H9 (cell line): ENCODE measurements at regions not wholly inside any gene's neighbourhood (a gene's known extent, or its start where the extent isn't known, plus 50 kb on each side); places are given as distances from the start of the nearest gene placed in this dataset.

Experiments used
- DNase-seq: peaks from one replicate; pipeline ENCODE4 v3.0.0-alpha.2; 2017
- H2AFZ ChIP-seq: one replicate; pipeline ENCODE4 v1.6.1; 2013; ENCODE audit warnings: mild to moderate bottlenecking, low read length, control low read depth, moderate library complexity
- H2AK5ac ChIP-seq: 2 replicates; pipeline ENCODE4 v1.6.1; 2013; ENCODE audit warnings: low read length, control low read depth, mixed read lengths; ENCODE audit not compliant: insufficient read length
- H2BK120ac ChIP-seq: one replicate; pipeline ENCODE4 v1.6.1; 2013; ENCODE audit warnings: low read depth, mild to moderate bottlenecking, low read length, control low read depth, inconsistent platforms; ENCODE audit not compliant: poor library complexity, severe bottlenecking
- H2BK12ac ChIP-seq: 2 replicates; pipeline ENCODE4 v1.6.1; 2013; ENCODE audit warnings: low read length, control low read depth, mixed read lengths, low read depth; ENCODE audit not compliant: insufficient read length
- H2BK15ac ChIP-seq: 2 replicates; pipeline ENCODE4 v1.6.1; 2013; ENCODE audit warnings: low read depth, low read length, control low read depth
- H2BK20ac ChIP-seq: one replicate; pipeline ENCODE4 v1.6.1; 2013; ENCODE audit warnings: low read depth, mild to moderate bottlenecking, low read length, control low read depth, inconsistent platforms; ENCODE audit not compliant: poor library complexity, severe bottlenecking
- H2BK5ac ChIP-seq: 2 replicates; pipeline ENCODE4 v1.6.1; 2013; ENCODE audit warnings: low read length, control low read depth, mixed read lengths; ENCODE audit not compliant: insufficient read length
- H3K14ac ChIP-seq: 2 replicates; pipeline ENCODE4 v1.6.1; 2013; ENCODE audit warnings: low read length, control low read depth; ENCODE audit not compliant: insufficient read depth
- H3K18ac ChIP-seq: 2 replicates; pipeline ENCODE4 v1.6.1; 2013; ENCODE audit warnings: low read depth, mild to moderate bottlenecking, mixed read lengths, low read length, control low read depth; ENCODE audit not compliant: insufficient read length
- H3K23ac ChIP-seq: 2 replicates; pipeline ENCODE4 v1.6.1; 2013; ENCODE audit warnings: low read length, control low read depth, mixed read lengths, low read depth; ENCODE audit not compliant: insufficient read length
- H3K23me2 ChIP-seq: 2 replicates; pipeline ENCODE4 v1.6.1; 2013; ENCODE audit warnings: low read depth, mild to moderate bottlenecking, mixed read lengths, low read length, control low read depth; ENCODE audit not compliant: insufficient read length, poor library complexity, severe bottlenecking
- H3K27ac ChIP-seq: 2 replicates; pipeline ENCODE4 v1.5.1; 2013; ENCODE audit warnings: low read length, control low read depth, mixed read lengths, low read depth; ENCODE audit not compliant: insufficient read length
- H3K27me3 ChIP-seq: 2 replicates; pipeline ENCODE4 v1.6.1; 2013; ENCODE audit warnings: low read length, control low read depth, inconsistent platforms; ENCODE audit not compliant: insufficient read depth
- H3K4ac ChIP-seq: 2 replicates; pipeline ENCODE4 v1.6.1; 2013; ENCODE audit warnings: low read depth, mild to moderate bottlenecking, control low read depth, inconsistent platforms, low read length, moderate library complexity
- H3K4me1 ChIP-seq: 2 replicates; pipeline ENCODE4 v1.6.1; 2013; ENCODE audit warnings: low read length, control low read depth, inconsistent platforms; ENCODE audit not compliant: insufficient read depth
- H3K4me2 ChIP-seq: 2 replicates; pipeline ENCODE4 v1.6.1; 2013; ENCODE audit warnings: low read length, control low read depth, mixed read lengths; ENCODE audit not compliant: insufficient read length, insufficient read depth
- H3K56ac ChIP-seq: 2 replicates; pipeline ENCODE4 v1.6.1; 2013; ENCODE audit warnings: low read depth, mild to moderate bottlenecking, mixed read lengths, low read length, control low read depth; ENCODE audit not compliant: insufficient read length
- H3K79me1 ChIP-seq: 2 replicates; pipeline ENCODE4 v1.6.1; 2013; ENCODE audit warnings: low read depth, mild to moderate bottlenecking, moderate library complexity, low read length, control low read depth, inconsistent platforms; ENCODE audit not compliant: insufficient read depth, poor library complexity, severe bottlenecking
- H3K79me2 ChIP-seq: 2 replicates; pipeline ENCODE4 v1.6.1; 2013; ENCODE audit warnings: low read length, control low read depth, inconsistent platforms; ENCODE audit not compliant: insufficient read depth
- H3K9ac ChIP-seq: 2 replicates; pipeline ENCODE4 v1.6.1; 2013; ENCODE audit warnings: low read length, control low read depth, mixed read lengths; ENCODE audit not compliant: insufficient read length; ENCODE audit errors: extremely low read depth
- H3K9me3 ChIP-seq: one replicate; pipeline ENCODE4 v1.6.1; 2013; ENCODE audit warnings: low read depth, low read length, inconsistent platforms; ENCODE audit not compliant: control insufficient read depth
- H3T11ph ChIP-seq: one replicate; pipeline ENCODE4 v1.6.1; 2013; ENCODE audit warnings: mild to moderate bottlenecking, low read length, control low read depth, inconsistent platforms
- H4K20me1 ChIP-seq: one replicate; pipeline ENCODE4 v1.6.1; 2013; ENCODE audit not compliant: control insufficient read depth, insufficient read length, insufficient read depth
- H4K5ac ChIP-seq: 2 replicates; pipeline ENCODE4 v1.6.1; 2013; ENCODE audit warnings: low read depth, mild to moderate bottlenecking, mixed read lengths, low read length, control low read depth; ENCODE audit not compliant: insufficient read length
- H4K8ac ChIP-seq: replicated peaks from 2 replicates; pipeline ENCODE4 v1.6.1; 2013; ENCODE audit warnings: low read length, control low read depth, mixed read lengths, low read depth; ENCODE audit not compliant: insufficient read length
- H4K91ac ChIP-seq: 2 replicates; pipeline ENCODE4 v1.6.1; 2013; ENCODE audit warnings: low read depth, mild to moderate bottlenecking, moderate library complexity, mixed read lengths, low read length, control low read depth; ENCODE audit not compliant: insufficient read length
- H3K27ac Mint-ChIP-seq, 3 experiments: 2 replicates in 2 of 3; 3 replicates in 1 of 3; pipeline ENCODE4 v1.8.0; 2020 to 2021; ENCODE audit warnings: mixed read lengths in 3 of 3, mild to moderate bottlenecking in 1 of 3, moderate library complexity in 1 of 3
- H3K27me3 Mint-ChIP-seq: 2 replicates; pipeline ENCODE4 v1.8.0; 2021; ENCODE audit warnings: low read depth, mild to moderate bottlenecking, moderate library complexity, mixed read lengths
- H3K36me3 Mint-ChIP-seq, 3 experiments: 2 replicates in 2 of 3; 3 replicates in 1 of 3; pipeline ENCODE4 v1.8.0; 2020 to 2021; ENCODE audit warnings: low read depth in 3 of 3, mixed read lengths in 3 of 3; ENCODE audit not compliant: insufficient read depth in 1 of 3
- H3K4me1 Mint-ChIP-seq, 2 experiments: 2 replicates each; pipeline ENCODE4 v1.8.0; 2020; ENCODE audit warnings: mixed read lengths in 2 of 2
- H3K4me3 Mint-ChIP-seq, 2 experiments: 2 replicates in 1 of 2; 3 replicates in 1 of 2; pipeline ENCODE4 v1.8.0; 2020 to 2021; ENCODE audit warnings: mild to moderate bottlenecking in 2 of 2, mixed read lengths in 2 of 2, moderate library complexity in 1 of 2
- H3K9me3 Mint-ChIP-seq, 2 experiments: 2 replicates in 1 of 2; 3 replicates in 1 of 2; pipeline ENCODE4 v1.8.0; 2020; ENCODE audit warnings: mild to moderate bottlenecking in 2 of 2, mixed read lengths in 2 of 2, moderate library complexity in 1 of 2
- WGBS: extraction: QIAGEN DNeasy Blood & Tissue Kit; methylation state at CpG from one replicate; pipeline ENCODE4 v1.1.7; 2013; ENCODE audit warnings: missing lambda C conversion rate, low lambda C conversion rate, mixed read lengths; ENCODE audit not compliant: insufficient read length; ENCODE audit errors: extremely low coverage; 5-methylcytosine and 5-hydroxymethylcytosine counted together
- TF ChIP-seq, protein P1 (sequence below): fragments of 200-600 bp; sonication (generic); conservative IDR thresholded peaks from 3 replicates; pipeline ENCODE4 v1.8.0; 2021; ENCODE audit warnings: antibody characterized with exemption, mild to moderate bottlenecking

DNA sequence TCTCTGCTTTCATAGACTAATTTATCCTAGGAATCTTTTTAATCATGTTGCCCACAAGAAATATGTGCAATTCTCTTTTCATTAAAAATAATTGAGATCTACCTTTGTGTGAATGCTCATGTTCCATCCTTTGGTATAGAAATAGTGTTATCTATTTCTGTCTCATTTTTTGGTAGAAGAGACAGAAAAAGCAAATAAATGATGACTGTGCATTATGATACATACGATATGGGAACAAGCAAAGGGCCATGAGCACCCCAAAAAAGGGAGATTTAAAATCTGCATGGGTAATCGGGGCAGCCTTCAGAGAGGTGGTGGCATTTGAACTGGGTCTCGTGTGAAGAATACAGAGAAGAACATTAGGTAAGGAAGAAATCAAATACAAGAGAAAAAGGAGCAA, 1197.5 kb upstream of the AUTS2 start:
- H3K18ac ChIP-seq: no peak overlapping the region
- H3K4ac ChIP-seq: no peak overlapping the region
- no peaks in the 10 kb centered on the region for H3K9me3 ChIP-seq
- H3K27me3 Mint-ChIP-seq: no peaks in the 10 kb centered on the region; the same call in 1 of the 2 replicates
- no peaks in the 10 kb centered on the region for H3K23me2 ChIP-seq
- no peak overlapping the region for H2BK12ac ChIP-seq
- H3K4me1 Mint-ChIP-seq: no peaks in the 10 kb centered on the region
- H2BK20ac ChIP-seq: no peak overlapping the region
- H3K23ac ChIP-seq: no peak overlapping the region
- no peaks in the 10 kb centered on the region for H3K36me3 Mint-ChIP-seq
- H2BK120ac ChIP-seq: no peak overlapping the region
- H4K8ac ChIP-seq: no peak overlapping the region
- H4K5ac ChIP-seq: no peak overlapping the region
- H2BK15ac ChIP-seq: no peak overlapping the region
- H3K4me3 Mint-ChIP-seq: no peak overlapping the region
- peaks cover 0 to 2% of the 10 kb centered on the region in 2 experiments; a peak in 1 of 5 replicates for H3K9me3 Mint-ChIP-seq
- H3K4me1 ChIP-seq: no peaks in the 10 kb centered on the region
- H4K20me1 ChIP-seq: no peaks in the 10 kb centered on the region
- H3K27ac ChIP-seq: no peak overlapping the region
- no peak overlapping the region for H3T11ph ChIP-seq
- H2BK5ac ChIP-seq: no peak overlapping the region
- no peaks in the 10 kb centered on the region for H3K79me1 ChIP-seq
- no peak overlapping the region for H2AK5ac ChIP-seq
- H3K27me3 ChIP-seq: no peaks in the 10 kb centered on the region
- no peak overlapping the region for H3K56ac ChIP-seq
- no peak for DNase-seq
- TF ChIP-seq, protein P1, sequence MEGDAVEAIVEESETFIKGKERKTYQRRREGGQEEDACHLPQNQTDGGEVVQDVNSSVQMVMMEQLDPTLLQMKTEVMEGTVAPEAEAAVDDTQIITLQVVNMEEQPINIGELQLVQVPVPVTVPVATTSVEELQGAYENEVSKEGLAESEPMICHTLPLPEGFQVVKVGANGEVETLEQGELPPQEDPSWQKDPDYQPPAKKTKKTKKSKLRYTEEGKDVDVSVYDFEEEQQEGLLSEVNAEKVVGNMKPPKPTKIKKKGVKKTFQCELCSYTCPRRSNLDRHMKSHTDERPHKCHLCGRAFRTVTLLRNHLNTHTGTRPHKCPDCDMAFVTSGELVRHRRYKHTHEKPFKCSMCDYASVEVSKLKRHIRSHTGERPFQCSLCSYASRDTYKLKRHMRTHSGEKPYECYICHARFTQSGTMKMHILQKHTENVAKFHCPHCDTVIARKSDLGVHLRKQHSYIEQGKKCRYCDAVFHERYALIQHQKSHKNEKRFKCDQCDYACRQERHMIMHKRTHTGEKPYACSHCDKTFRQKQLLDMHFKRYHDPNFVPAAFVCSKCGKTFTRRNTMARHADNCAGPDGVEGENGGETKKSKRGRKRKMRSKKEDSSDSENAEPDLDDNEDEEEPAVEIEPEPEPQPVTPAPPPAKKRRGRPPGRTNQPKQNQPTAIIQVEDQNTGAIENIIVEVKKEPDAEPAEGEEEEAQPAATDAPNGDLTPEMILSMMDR: no peak
- H4K91ac ChIP-seq: no peak overlapping the region
- H3K27ac Mint-ChIP-seq: no peak overlapping the region
- H2AFZ ChIP-seq: no peak overlapping the region
- no peaks in the 10 kb centered on the region for H3K79me2 ChIP-seq
- H3K9ac ChIP-seq: no peak overlapping the region
- H3K14ac ChIP-seq: no peak overlapping the region
- no peak overlapping the region for H3K4me2 ChIP-seq
- no CpG with 5 or more reads among the region's 3 CpGs for WGBS
